NCI-H1092 (cell line): ENCODE measurements at regions not wholly inside any gene's neighbourhood (a gene's known extent, or its start where the extent isn't known, plus 50 kb on each side); places are given as distances from the start of the nearest gene placed in this dataset.
"Not testable (repeated sequence)": the region's sequence is repeated elsewhere in the genome, so short reads cannot be mapped to it uniquely, and the experiment has no call there.

Experiments
- DNase-seq: peaks from one replicate; lab custom pipeline; 2025; lab: John Stamatoyannopoulos, UW

- no peak for DNase-seq
Observed at GRCh38 chr13:104616990-104617389, 1550.8 kb upstream of the SLC10A2 start.

GRCh38 chr13:104614361-104615145 lies 1548.3 kb upstream of the SLC10A2 start:
- no peak for DNase-seq

- DNase-seq: no peak
Observed at GRCh38 chr13:104608331-104608730, 1542.1 kb upstream of the SLC10A2 start.

- DNase-seq: not testable (repeated sequence)
Observed at GRCh38 chr13:104605435-104605834, 1539.2 kb upstream of the SLC10A2 start.

GRCh38 chr13:104597546-104598180 lies 1531.4 kb upstream of the SLC10A2 start:
- DNase-seq: no peak

GRCh38 chr13:104595511-104595910 lies 1529.3 kb upstream of the SLC10A2 start:
- no peak for DNase-seq

- DNase-seq: no peak
Observed at GRCh38 chr13:104594806-104595205, 1528.6 kb upstream of the SLC10A2 start.

- DNase-seq: no peak
Observed at GRCh38 chr13:104593693-104594092, 1527.5 kb upstream of the SLC10A2 start.

GRCh38 chr13:104593251-104593576 lies 1527.0 kb upstream of the SLC10A2 start:
- DNase-seq: no peak

- no peak for DNase-seq
Observed at GRCh38 chr13:104592545-104593250, 1526.5 kb upstream of the SLC10A2 start.

GRCh38 chr13:104592127-104592526 lies 1525.9 kb upstream of the SLC10A2 start:
- no peak for DNase-seq

- DNase-seq: no peak
Observed at GRCh38 chr13:104586051-104586746, 1520.0 kb upstream of the SLC10A2 start.

GRCh38 chr13:104584481-104584880 lies 1518.3 kb upstream of the SLC10A2 start:
- no peak for DNase-seq

GRCh38 chr13:104580931-104581330 lies 1514.7 kb upstream of the SLC10A2 start:
- DNase-seq: no peak

- no peak for DNase-seq
Observed at GRCh38 chr13:104577071-104577815, 1511.0 kb upstream of the SLC10A2 start.

GRCh38 chr13:104571893-104572229 lies 1505.6 kb upstream of the SLC10A2 start:
- no peak for DNase-seq

- DNase-seq: peak; percentile 66
Observed at GRCh38 chr13:104571161-104571892, 1505.1 kb upstream of the SLC10A2 start.

- no peak for DNase-seq
Observed at GRCh38 chr13:104567114-104567513, 1500.9 kb upstream of the SLC10A2 start.

- DNase-seq: no peak
Observed at GRCh38 chr13:104565888-104566287, 1499.7 kb upstream of the SLC10A2 start.

GRCh38 chr13:104553896-104554295 lies 1487.7 kb upstream of the SLC10A2 start:
- DNase-seq: no peak

GRCh38 chr13:104553186-104553585 lies 1487.0 kb upstream of the SLC10A2 start:
- DNase-seq: no peak
